ENCODE measurements at regions not wholly inside any gene's neighbourhood (a gene's known extent, or its start where the extent isn't known, plus 50 kb on each side); places are given as distances from the start of the nearest gene placed in this dataset.
"Not testable (repeated sequence)": the region's sequence is repeated elsewhere in the genome, so short reads cannot be mapped to it uniquely, and the experiment has no call there.

- intact Hi-C loops (cut with DNase I), result no loop called here
- no peak for DNase-seq (ENCODE audit: low spot score in 2 of 2)
- no peaks in the 10 kb centered on the region for H3K27me3 ChIP-seq
- H3K4me1 ChIP-seq, result no peaks in the 10 kb centered on the region
- H3K36me3 ChIP-seq, result no peaks in the 10 kb centered on the region
- no peaks in the 10 kb centered on the region for H3K9me3 ChIP-seq
- no peak for TF ChIP-seq CTCF (IDR thresholded peaks at IDR 0.05)
- no peak overlapping the region for H3K4me3 ChIP-seq
- no peak overlapping the region for H3K27ac ChIP-seq
These were observed 313.9 kb downstream of the TECRL start for GRCh38 chr4:64095398-64095797.

- no peak for DNase-seq (ENCODE audit: low spot score in 2 of 2)
- Histone ChIP-seq H3K36me3 (no peaks in the 10 kb centered on the region), H3K27me3 (no peaks in the 10 kb centered on the region), H3K27ac (no peak overlapping the region), H3K9me3 (no peaks in the 10 kb centered on the region), H3K4me3 (no peak overlapping the region), H3K4me1 (no peaks in the 10 kb centered on the region)
- intact Hi-C loops (cut with DNase I), result no loop called here
- no peak for TF ChIP-seq CTCF (IDR thresholded peaks at IDR 0.05)
These were observed 329.9 kb downstream of the TECRL start for GRCh38 chr4:64079316-64079715.

GRCh38 chr4:64068096-64068495 is 341.2 kb downstream of the TECRL start:
- DNase-seq (ENCODE audit: low spot score in 2 of 2), result no peak
- H3K27me3 ChIP-seq, result no peaks in the 10 kb centered on the region
- TF ChIP-seq CTCF (IDR thresholded peaks at IDR 0.05), result no peak
- H3K36me3 ChIP-seq, result no peaks in the 10 kb centered on the region
- H3K9me3 ChIP-seq, result no peaks in the 10 kb centered on the region
- H3K27ac ChIP-seq, result no peak overlapping the region
- intact Hi-C loops (cut with DNase I), result no loop called here
- H3K4me1 ChIP-seq, result no peaks in the 10 kb centered on the region
- no peak overlapping the region for H3K4me3 ChIP-seq

- H3K27ac ChIP-seq, result no peak overlapping the region
- no peak for TF ChIP-seq CTCF (IDR thresholded peaks at IDR 0.05)
- H3K36me3 ChIP-seq, result no peaks in the 10 kb centered on the region
- DNase-seq (ENCODE audit: low spot score in 2 of 2), result no peak
- H3K4me3 ChIP-seq, result no peak overlapping the region
- H3K27me3 ChIP-seq, result no peaks in the 10 kb centered on the region
- intact Hi-C loops (cut with DNase I), result no loop called here
- H3K9me3 ChIP-seq, result no peaks in the 10 kb centered on the region
- H3K4me1 ChIP-seq, result no peaks in the 10 kb centered on the region
These were observed 346.3 kb downstream of the TECRL start for GRCh38 chr4:64062991-64063390.

GRCh38 chr4:64037033-64037432 is 372.2 kb downstream of the TECRL start:
- H3K4me3 ChIP-seq; DNase-seq (ENCODE audit: low spot score in 2 of 2); H3K27me3 ChIP-seq; intact Hi-C loops (cut with DNase I); H3K27ac ChIP-seq; H3K36me3 ChIP-seq; H3K9me3 ChIP-seq; H3K4me1 ChIP-seq: not testable (repeated sequence)

GRCh38 chr4:64022560-64022959 is 386.7 kb downstream of the TECRL start:
- intact Hi-C loops (cut with DNase I), result no loop called here
- H3K27me3 ChIP-seq, result no peaks in the 10 kb centered on the region
- no peak for TF ChIP-seq CTCF (IDR thresholded peaks at IDR 0.05)

More at GRCh38 chr4:64022560-64022959, 386.7 kb downstream of the TECRL start:
- Histone ChIP-seq H3K9me3 (peaks cover 8 to 17% of the 10 kb centered on the region in 2 donors), H3K36me3 (no peaks in the 10 kb centered on the region), H3K4me3 (no peak overlapping the region), H3K27ac (no peak overlapping the region), H3K4me1 (no peaks in the 10 kb centered on the region)
- no peak for DNase-seq (ENCODE audit: low spot score in 2 of 2)
